HepG2 (cell line): ENCODE measurements at regions not wholly inside any gene's neighbourhood (a gene's known extent, or its start where the extent isn't known, plus 50 kb on each side); places are given as distances from the start of the nearest gene placed in this dataset.

Experiments
- AKAP8 ChIP-seq: sonication (generic); formaldehyde crosslinking; IDR thresholded peaks from 2 replicates; pipeline ENCODE4 v1.5.1; 2020; ENCODE audit warnings: mild to moderate bottlenecking, missing genetic modification reagents
- CENPX ChIP-seq: sonication (generic); formaldehyde crosslinking; IDR thresholded peaks from 2 replicates; pipeline ENCODE4 v1.9.0; 2021; ENCODE audit warnings: mild to moderate bottlenecking, missing genetic modification reagents, moderate library complexity
- DPF2 ChIP-seq: sonication (generic); formaldehyde crosslinking; IDR thresholded peaks from 2 replicates; pipeline ENCODE4 v1.4.0; 2020; ENCODE audit warnings: mild to moderate bottlenecking, low read depth, missing genetic modification reagents, borderline replicate concordance
- GATA4 ChIP-seq: sonication (generic); IDR thresholded peaks from 2 replicates; pipeline ENCODE4 v1.6.1; 2016; ENCODE audit warnings: antibody characterized with exemption, low read depth, borderline replicate concordance
- GPBP1L1 ChIP-seq: sonication (generic); formaldehyde crosslinking; IDR thresholded peaks from 2 replicates; pipeline ENCODE4 v1.5.0; 2020; ENCODE audit warnings: mild to moderate bottlenecking, missing genetic modification reagents
- IKZF1 ChIP-seq: fragments of 450-650 bp; IDR thresholded peaks from 2 replicates; pipeline ENCODE4 v1.7.1; 2016
- MYPOP ChIP-seq: sonication (generic); formaldehyde crosslinking; IDR thresholded peaks from 2 replicates; pipeline ENCODE4 v1.8.1; 2023; ENCODE audit warnings: mild to moderate bottlenecking, moderate library complexity, missing genetic modification reagents
- NR2C2 ChIP-seq: sonication (generic); formaldehyde crosslinking; IDR thresholded peaks from 2 replicates; pipeline ENCODE4 v1.4.0; 2020; ENCODE audit warnings: missing genetic modification reagents, mild to moderate bottlenecking, moderate library complexity, borderline replicate concordance
- SP4 ChIP-seq: sonication (generic); formaldehyde crosslinking; IDR thresholded peaks from 2 replicates; pipeline ENCODE4 v1.8.1; 2023; ENCODE audit warnings: mild to moderate bottlenecking, missing genetic modification reagents
- THRA ChIP-seq: sonication (generic); formaldehyde crosslinking; IDR thresholded peaks from 2 replicates; pipeline ENCODE4 v1.4.0; 2020; ENCODE audit warnings: missing genetic modification reagents, borderline replicate concordance
- U2AF2 ChIP-seq: fragments of 200-400 bp; formaldehyde crosslinking; IDR thresholded peaks from 2 replicates; pipeline ENCODE4 v1.6.1; 2017; ENCODE audit warnings: low read depth, mild to moderate bottlenecking, low read length
- ZFY ChIP-seq: sonication (generic); formaldehyde crosslinking; IDR thresholded peaks from 2 replicates; pipeline ENCODE4 v1.4.0; 2020; ENCODE audit warnings: missing genetic modification reagents
- ZHX1 ChIP-seq: sonication (generic); formaldehyde crosslinking; IDR thresholded peaks from 2 replicates; pipeline ENCODE4 v1.8.1; 2022; ENCODE audit warnings: low read depth, mild to moderate bottlenecking, missing genetic modification reagents
- ZNF180 ChIP-seq: sonication (generic); formaldehyde crosslinking; IDR thresholded peaks from 2 replicates; pipeline ENCODE4 v1.4.0; 2020; ENCODE audit warnings: low read depth, missing genetic modification reagents, borderline replicate concordance
- ZNF3 ChIP-seq: IDR thresholded peaks from 2 replicates; pipeline ENCODE4 v1.7.0; 2017; ENCODE audit warnings: inconsistent platforms
- ZNF563 ChIP-seq: sonication (generic); formaldehyde crosslinking; IDR thresholded peaks from 2 replicates; pipeline ENCODE4 v1.8.0; 2022; ENCODE audit warnings: mild to moderate bottlenecking, moderate library complexity, missing genetic modification reagents
- ZNF577 ChIP-seq: sonication (generic); formaldehyde crosslinking; IDR thresholded peaks from 2 replicates; pipeline ENCODE4 v1.4.0; 2020; ENCODE audit warnings: mild to moderate bottlenecking, low read depth, missing genetic modification reagents, borderline replicate concordance
- ZNF614 ChIP-seq: IDR thresholded peaks from 2 replicates; pipeline ENCODE4 v1.6.1; 2018; ENCODE audit warnings: missing biosample characterization, missing genetic modification reagents, inconsistent platforms, borderline replicate concordance

GRCh38 chr9:113652355-113653152, 189.0 kb downstream of the RGS3 start (continued):
- no peak; the same call in 1 of the 2 replicates for TF ChIP-seq ZHX1 (CRISPR knock-in tag)
- peak; percentile 50 for TF ChIP-seq ZFY (CRISPR knock-in tag)
- no peak for TF ChIP-seq ZNF577 (CRISPR knock-in tag)
- peak; percentile 71 for TF ChIP-seq NR2C2 (CRISPR knock-in tag)
- TF ChIP-seq CENPX: no peak
- TF ChIP-seq GPBP1L1 (CRISPR knock-in tag): no peak
- peak; percentile 81; the same call in 1 of the 2 replicates for TF ChIP-seq ZNF563
- TF ChIP-seq ZNF180 (CRISPR knock-in tag): no peak
- TF ChIP-seq ZNF3: 0 out of 2 replicates have a peak, but pooled peaks have one; percentile 31
- TF ChIP-seq SP4 (CRISPR knock-in tag): no peak
- TF ChIP-seq AKAP8: no peak
- TF ChIP-seq MYPOP (CRISPR knock-in tag): peak; percentile 70; the same call in 1 of the 2 replicates
- peak; percentile 99 for TF ChIP-seq DPF2 (CRISPR knock-in tag)
- peak; percentile 91 for TF ChIP-seq THRA (CRISPR knock-in tag)
- no peak for TF ChIP-seq IKZF1
- peak; percentile 92; the same call in 1 of the 2 replicates for TF ChIP-seq ZNF614 (CRISPR knock-in tag)
- TF ChIP-seq U2AF2: no peak
- TF ChIP-seq GATA4: peak; percentile 65; the same call in 1 of the 2 replicates
